ENCODE measurements at regions not wholly inside any gene's neighbourhood (a gene's known extent, or its start where the extent isn't known, plus 50 kb on each side); places are given as distances from the start of the nearest gene placed in this dataset.

DNA sequence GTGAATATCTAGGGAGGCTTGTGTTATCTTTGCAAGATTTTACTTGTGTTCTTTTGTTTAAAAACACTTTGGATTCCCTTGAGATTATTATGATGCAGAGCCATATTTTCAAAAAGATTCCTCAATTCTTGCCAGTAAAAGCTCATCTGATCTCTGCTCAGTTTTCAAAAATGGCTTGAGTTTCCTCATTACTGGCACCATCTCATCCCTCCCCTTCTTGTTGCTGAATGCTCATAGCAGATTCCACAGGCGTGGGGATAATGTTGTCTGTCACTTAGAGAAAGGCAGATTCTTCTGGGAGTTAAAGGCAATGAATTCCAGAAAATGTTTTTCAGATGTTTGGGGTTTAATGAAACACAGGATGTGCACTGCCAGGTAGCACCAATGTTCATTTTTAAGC is 170.4 kb upstream of the TANK start:
- Mint-ChIP-seq H3K4me3 (no peak overlapping the region), H3K27me3 (peaks cover 0 to 1% of the 10 kb centered on the region in 2 donors), H3K4me1 (peaks cover 8 to 10% (median 9%) of the 10 kb centered on the region in 4 donors), H3K9me3 (peaks cover 0 to 6% (median 1%) of the 10 kb centered on the region in 8 donors), H3K27ac (no peak overlapping the region), H3K36me3 (no peaks in the 10 kb centered on the region)
- Histone ChIP-seq H3K36me3 (ENCODE audit: insufficient read depth, low read length) (no peaks in the 10 kb centered on the region), H3K4me1 (ENCODE audit: insufficient read depth, low read length) (peaks cover 5% of the 10 kb centered on the region), H3K27me3 (ENCODE audit: insufficient read depth, low read length) (no peaks in the 10 kb centered on the region), H3K4me3 (ENCODE audit: low read length in 2 of 2) (no peak overlapping the region), H3K27ac (ENCODE audit: low read depth, low read length) (no peak overlapping the region), H3K9me3 (ENCODE audit: control insufficient read depth in 1 of 2, low read length in 2 of 2) (no peaks in the 10 kb centered on the region)
- ChIA-PET CTCF (ENCODE audit: partially characterized antibody) (interaction anchor here (0.7 to 9.7 kb wide), 2 partner anchors 665 to 738 kb away, joined by 3 to 182 read pairs; no protein-coding TSS in a partner anchor), POLR2A (ENCODE audit: partially characterized antibody) (no interaction called here)
- intact Hi-C loops (cut with micrococcal nuclease) = loop anchor here (5.0 kb wide), 1 partner anchor 717 kb away; no protein-coding TSS in a partner anchor
- DNase-seq = no peak

DNA sequence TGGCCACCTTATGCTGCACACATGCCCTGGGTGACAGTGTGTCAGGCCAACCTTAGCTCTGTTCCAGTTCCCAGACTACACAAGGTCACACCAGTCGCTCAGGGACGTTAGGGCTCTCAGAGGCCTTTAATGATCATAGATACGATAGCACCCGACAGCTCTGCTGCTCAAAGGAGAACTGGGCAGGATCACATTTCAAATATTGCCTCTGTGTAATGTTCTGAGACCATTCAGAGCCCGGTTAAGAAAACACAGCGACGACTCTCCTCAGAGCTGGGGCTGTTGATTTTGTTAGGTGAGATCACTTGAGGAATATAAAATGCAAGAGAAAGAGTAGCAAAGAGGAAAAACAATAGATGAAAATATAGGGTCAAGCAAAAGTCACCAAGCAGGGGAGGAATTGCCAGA is 166.6 kb upstream of the TANK start:
- no peaks in the 10 kb centered on the region for H3K36me3 ChIP-seq (ENCODE audit: insufficient read depth, low read length)
- Mint-ChIP-seq H3K36me3 (no peaks in the 10 kb centered on the region), H3K27ac (peak overlapping the region in 4 of 7 donors; percentile 4 to 45 (median 39)), H3K4me1 (peaks cover 8 to 10% (median 9%) of the 10 kb centered on the region in 4 donors), H3K9me3 (no peaks in the 10 kb centered on the region), H3K27me3 (peaks cover 0 to 1% of the 10 kb centered on the region in 2 donors), H3K4me3 (peak overlapping the region in 3 of 8 donors; percentile 6 to 72 (median 11))
- ChIA-PET CTCF (ENCODE audit: partially characterized antibody) (interaction anchor here (0.8 to 9.7 kb wide), 28 partner anchors 8 to 884 kb away, joined by 3 to 182 read pairs (median 7); no protein-coding TSS in a partner anchor), POLR2A (ENCODE audit: partially characterized antibody) (interaction anchor here (1.0 to 1.7 kb wide), 2 partner anchors 670 to 742 kb away, joined by 4 read pairs; no protein-coding TSS in a partner anchor)
- no peak for DNase-seq
- H3K4me1 ChIP-seq (ENCODE audit: insufficient read depth, low read length) = peaks cover 5% of the 10 kb centered on the region
- H3K4me3 ChIP-seq (ENCODE audit: low read length in 2 of 2) = no peak overlapping the region
- H3K27me3 ChIP-seq (ENCODE audit: insufficient read depth, low read length) = no peaks in the 10 kb centered on the region
- intact Hi-C loops (cut with micrococcal nuclease) = loop anchor here (1.0 to 5.0 kb wide), 7 partner anchors 280 to 883 kb away; no protein-coding TSS in a partner anchor
- H3K27ac ChIP-seq (ENCODE audit: low read depth, low read length) = no peak overlapping the region
- no peaks in the 10 kb centered on the region for H3K9me3 ChIP-seq (ENCODE audit: control insufficient read depth in 1 of 2, low read length in 2 of 2)

DNA sequence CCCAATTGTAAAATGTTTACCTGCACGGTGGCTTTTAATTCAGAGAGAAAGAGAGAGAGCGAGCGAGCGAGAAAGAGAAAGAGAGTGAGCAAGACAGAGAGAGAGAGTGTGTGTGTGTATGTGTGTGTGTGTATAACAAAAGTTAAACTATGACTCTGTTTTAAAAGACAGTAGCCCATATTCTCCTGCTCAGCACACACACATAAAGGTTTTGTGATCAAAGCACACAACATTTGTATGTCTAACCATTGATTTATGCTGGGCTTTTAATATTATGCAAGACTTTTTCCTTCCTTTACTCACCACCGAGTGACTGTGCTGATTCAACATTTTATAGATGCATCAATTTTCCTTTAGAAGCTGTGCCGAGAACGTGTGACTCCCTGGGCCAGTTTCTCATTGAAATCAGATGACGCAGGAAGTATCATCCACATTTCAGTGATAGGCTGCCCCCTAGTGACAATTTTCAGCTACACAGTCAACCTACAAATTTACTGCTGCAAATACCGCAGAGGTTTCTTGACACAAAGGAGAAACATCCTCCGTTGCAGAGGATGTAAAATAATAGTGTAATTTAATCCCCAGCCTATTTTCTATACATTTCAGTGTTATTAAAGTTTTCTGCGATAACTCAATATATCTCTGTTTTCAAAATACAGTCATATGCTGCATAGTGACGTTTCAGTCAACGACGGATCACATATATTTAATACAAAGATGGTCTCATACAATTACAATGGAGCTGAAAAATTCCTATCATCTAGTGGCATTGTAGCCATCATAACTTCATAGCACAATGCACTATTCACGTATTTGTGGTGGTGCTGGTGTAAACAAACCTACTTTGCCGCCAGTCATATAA is 165.9 kb upstream of the TANK start:
- H3K4me1 ChIP-seq (ENCODE audit: insufficient read depth, low read length) = peaks cover 5% of the 10 kb centered on the region
- ChIA-PET CTCF (ENCODE audit: partially characterized antibody) (interaction anchor here (0.8 to 9.7 kb wide), 34 partner anchors 9 to 1076 kb away, joined by 3 to 182 read pairs (median 6); no protein-coding TSS in a partner anchor), POLR2A (ENCODE audit: partially characterized antibody) (interaction anchor here (0.6 to 1.7 kb wide), 3 partner anchors 671 to 763 kb away, joined by 3 to 4 read pairs (median 4); no protein-coding TSS in a partner anchor)
- no peak overlapping the region for H3K4me3 ChIP-seq (ENCODE audit: low read length in 2 of 2)
- Mint-ChIP-seq H3K36me3 (no peaks in the 10 kb centered on the region), H3K27ac (peak overlapping the region in 4 of 7 donors; percentile 1 to 78 (median 64)), H3K27me3 (no peaks in the 10 kb centered on the region), H3K4me1 (peaks cover 8 to 10% (median 9%) of the 10 kb centered on the region in 4 donors), H3K9me3 (no peaks in the 10 kb centered on the region), H3K4me3 (peak overlapping the region in 7 of 8 donors; percentile 19 to 72 (median 64))
- no peaks in the 10 kb centered on the region for H3K9me3 ChIP-seq (ENCODE audit: control insufficient read depth in 1 of 2, low read length in 2 of 2)
- no peak overlapping the region for H3K27ac ChIP-seq (ENCODE audit: low read depth, low read length)
- peak; percentile 77 to 81 (median 80) for DNase-seq
- H3K36me3 ChIP-seq (ENCODE audit: insufficient read depth, low read length) = no peaks in the 10 kb centered on the region
- intact Hi-C loops (cut with micrococcal nuclease) = loop anchor here (1.0 to 5.0 kb wide), 7 partner anchors 279 to 884 kb away; no protein-coding TSS in a partner anchor
- no peaks in the 10 kb centered on the region for H3K27me3 ChIP-seq (ENCODE audit: insufficient read depth, low read length)

DNA sequence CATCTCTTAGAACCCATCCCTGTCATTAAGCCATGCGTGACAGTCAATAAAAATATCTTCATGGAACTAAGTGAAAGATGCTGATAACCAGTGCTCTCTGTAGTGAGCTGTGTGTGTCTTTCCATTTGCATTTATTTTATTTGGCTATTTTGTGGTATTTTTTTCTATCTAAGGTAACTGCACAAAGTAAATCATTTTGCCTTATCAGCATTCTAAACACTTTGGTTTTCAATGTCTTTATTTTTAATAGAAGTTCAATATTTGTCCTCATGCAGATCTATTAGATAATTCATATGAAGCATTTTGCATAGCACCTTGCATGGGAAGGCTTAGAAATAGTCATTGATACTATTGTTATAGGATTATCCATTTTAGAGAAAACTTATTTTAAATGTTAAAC is 163.6 kb upstream of the TANK start:
- ChIA-PET POLR2A (ENCODE audit: partially characterized antibody) (no interaction called here), CTCF (ENCODE audit: partially characterized antibody) (interaction anchor here (1.1 to 9.7 kb wide), 6 partner anchors 8 to 788 kb away, joined by 3 to 182 read pairs (median 14); no protein-coding TSS in a partner anchor)
- no peak overlapping the region for H3K27ac ChIP-seq (ENCODE audit: low read depth, low read length)
- no peak overlapping the region for H3K4me3 Mint-ChIP-seq
- H3K27me3 ChIP-seq (ENCODE audit: insufficient read depth, low read length) = no peaks in the 10 kb centered on the region
- no peaks in the 10 kb centered on the region for H3K9me3 ChIP-seq (ENCODE audit: control insufficient read depth in 1 of 2, low read length in 2 of 2)
- H3K27me3 Mint-ChIP-seq = peaks cover 0 to 1% of the 10 kb centered on the region in 2 donors
- no peak for DNase-seq
- no peak overlapping the region for H3K4me3 ChIP-seq (ENCODE audit: low read length in 2 of 2)
- H3K4me1 ChIP-seq (ENCODE audit: insufficient read depth, low read length) = peaks cover 5% of the 10 kb centered on the region
- intact Hi-C loops (cut with micrococcal nuclease) = no loop called here
- H3K36me3 Mint-ChIP-seq = no peaks in the 10 kb centered on the region
- peaks cover 8 to 10% (median 9%) of the 10 kb centered on the region in 4 donors for H3K4me1 Mint-ChIP-seq
- peak overlapping the region in 1 of 7 donors; percentile 29 for H3K27ac Mint-ChIP-seq
- H3K36me3 ChIP-seq (ENCODE audit: insufficient read depth, low read length) = no peaks in the 10 kb centered on the region
- H3K9me3 Mint-ChIP-seq = no peaks in the 10 kb centered on the region

DNA sequence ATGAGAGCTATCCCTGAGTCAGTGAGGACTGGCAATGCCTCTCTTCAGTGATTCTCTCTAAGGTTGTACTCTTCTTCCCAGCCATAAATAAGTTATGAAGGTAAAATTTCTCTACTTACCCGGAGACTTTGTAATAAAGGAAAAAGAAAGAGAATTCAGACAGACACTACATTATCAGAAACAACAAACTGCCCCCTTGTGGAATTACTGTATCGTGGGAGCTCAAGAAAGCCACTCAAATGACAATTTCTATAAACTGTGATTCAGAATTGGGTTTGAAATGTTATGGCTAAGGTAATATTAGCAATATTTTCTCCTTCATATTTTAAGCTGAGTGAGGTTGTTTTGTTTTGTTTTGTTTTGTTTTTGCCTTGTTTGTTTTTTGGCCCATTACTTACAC is 155.8 kb upstream of the TANK start:
- no peak overlapping the region for H3K4me3 ChIP-seq (ENCODE audit: low read length in 2 of 2)
- peaks cover 6 to 19% of the 10 kb centered on the region in 2 donors for H3K27me3 Mint-ChIP-seq
- no peak overlapping the region for H3K4me3 Mint-ChIP-seq
- no peaks in the 10 kb centered on the region for H3K9me3 ChIP-seq (ENCODE audit: control insufficient read depth in 1 of 2, low read length in 2 of 2)
- H3K9me3 Mint-ChIP-seq = peaks cover 0 to 10% (median 1%) of the 10 kb centered on the region in 8 donors
- intact Hi-C loops (cut with micrococcal nuclease) = no loop called here
- no peaks in the 10 kb centered on the region for H3K27me3 ChIP-seq (ENCODE audit: insufficient read depth, low read length)
- no peak for DNase-seq
- H3K27ac Mint-ChIP-seq = no peak overlapping the region
- no peaks in the 10 kb centered on the region for H3K36me3 Mint-ChIP-seq
- POLR2A ChIA-PET (ENCODE audit: partially characterized antibody) = no interaction called here
- H3K4me1 Mint-ChIP-seq = no peaks in the 10 kb centered on the region
- H3K36me3 ChIP-seq (ENCODE audit: insufficient read depth, low read length) = no peaks in the 10 kb centered on the region
- CTCF ChIA-PET (ENCODE audit: partially characterized antibody) = interaction anchor here (0.6 to 1.8 kb wide), 5 partner anchors 8 to 1473 kb away, joined by 3 to 10 read pairs (median 6); no protein-coding TSS in a partner anchor
- no peak overlapping the region for H3K27ac ChIP-seq (ENCODE audit: low read depth, low read length)
- no peaks in the 10 kb centered on the region for H3K4me1 ChIP-seq (ENCODE audit: insufficient read depth, low read length)

DNA sequence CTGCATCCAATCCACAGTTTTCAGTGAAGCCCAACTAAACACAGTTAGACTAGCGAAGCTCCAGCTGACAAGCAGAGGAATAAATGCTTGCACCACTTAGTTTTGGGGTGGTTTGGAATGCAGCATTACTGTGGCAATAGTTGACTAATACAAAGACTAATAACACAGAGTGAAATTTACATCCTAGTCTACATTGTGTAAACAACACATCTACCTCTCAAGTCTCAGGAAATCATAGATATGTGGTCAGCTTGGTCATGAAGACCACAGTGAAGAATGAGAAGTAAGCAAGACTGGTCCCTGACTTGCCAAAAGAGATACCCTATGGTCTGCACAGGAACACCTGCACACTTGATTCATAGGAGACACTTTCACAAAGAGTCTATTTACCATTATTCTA is 155.1 kb upstream of the TANK start:
- no peak overlapping the region for H3K27ac Mint-ChIP-seq

DNA sequence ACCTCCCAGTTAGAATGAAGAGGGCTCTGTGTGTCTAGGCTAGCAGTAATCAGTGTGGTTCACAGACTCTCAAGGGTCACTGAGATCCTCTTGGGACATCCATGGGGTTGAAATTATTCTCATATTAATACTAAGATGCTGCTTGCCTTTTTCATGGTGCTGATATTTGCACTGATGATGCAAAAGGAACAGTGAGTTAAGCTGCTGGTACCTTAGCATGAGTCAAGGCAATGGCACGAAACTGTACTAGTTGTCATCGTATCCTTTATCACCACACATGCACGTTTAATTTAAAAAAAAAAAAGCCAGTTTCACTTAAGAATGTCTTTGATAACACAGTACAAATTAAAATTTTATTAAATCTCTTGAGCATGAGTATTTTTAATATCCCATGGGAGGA is 151.9 kb upstream of the TANK start:
- H3K27me3 Mint-ChIP-seq = peaks cover 17 to 32% of the 10 kb centered on the region in 2 donors
- ChIA-PET POLR2A (ENCODE audit: partially characterized antibody) (no interaction called here), CTCF (ENCODE audit: partially characterized antibody) (interaction anchor here (3.1 kb wide), 1 partner anchor 14 kb away, joined by 12 read pairs; no protein-coding TSS in a partner anchor)
- intact Hi-C loops (cut with micrococcal nuclease) = no loop called here
- H3K4me3 Mint-ChIP-seq = no peak overlapping the region
- H3K27me3 ChIP-seq (ENCODE audit: insufficient read depth, low read length) = no peaks in the 10 kb centered on the region
- no peak overlapping the region for H3K27ac Mint-ChIP-seq
- H3K4me1 Mint-ChIP-seq = no peaks in the 10 kb centered on the region
- H3K36me3 ChIP-seq (ENCODE audit: insufficient read depth, low read length) = no peaks in the 10 kb centered on the region
- H3K9me3 Mint-ChIP-seq = peaks cover 0 to 12% (median 2%) of the 10 kb centered on the region in 8 donors
- H3K36me3 Mint-ChIP-seq = no peaks in the 10 kb centered on the region
- no peak overlapping the region for H3K4me3 ChIP-seq (ENCODE audit: low read length in 2 of 2)
- no peaks in the 10 kb centered on the region for H3K4me1 ChIP-seq (ENCODE audit: insufficient read depth, low read length)
- H3K9me3 ChIP-seq (ENCODE audit: control insufficient read depth in 1 of 2, low read length in 2 of 2) = no peaks in the 10 kb centered on the region
- H3K27ac ChIP-seq (ENCODE audit: low read depth, low read length) = no peak overlapping the region
- DNase-seq = no peak

More for the DNA sequence above, 155.1 kb upstream of the TANK start:
- Histone ChIP-seq H3K4me1 (ENCODE audit: insufficient read depth, low read length) (no peaks in the 10 kb centered on the region), H3K36me3 (ENCODE audit: insufficient read depth, low read length) (no peaks in the 10 kb centered on the region), H3K27ac (ENCODE audit: low read depth, low read length) (no peak overlapping the region), H3K9me3 (ENCODE audit: control insufficient read depth in 1 of 2, low read length in 2 of 2) (no peaks in the 10 kb centered on the region), H3K4me3 (ENCODE audit: low read length in 2 of 2) (no peak overlapping the region), H3K27me3 (ENCODE audit: insufficient read depth, low read length) (no peaks in the 10 kb centered on the region)
- H3K9me3 Mint-ChIP-seq = peaks cover 0 to 10% (median 1%) of the 10 kb centered on the region in 8 donors
- intact Hi-C loops (cut with micrococcal nuclease) = no loop called here
- CTCF ChIA-PET (ENCODE audit: partially characterized antibody) = interaction anchor here (1.3 to 3.1 kb wide), 5 partner anchors 9 to 754 kb away, joined by 6 to 12 read pairs (median 10); no protein-coding TSS in a partner anchor
- H3K27me3 Mint-ChIP-seq = peaks cover 10 to 19% of the 10 kb centered on the region in 2 donors
- no peaks in the 10 kb centered on the region for H3K36me3 Mint-ChIP-seq
- no peak overlapping the region for H3K4me3 Mint-ChIP-seq
- DNase-seq = no peak
- H3K4me1 Mint-ChIP-seq = no peaks in the 10 kb centered on the region
- POLR2A ChIA-PET (ENCODE audit: partially characterized antibody) = no interaction called here

Data from CD4-positive, alpha-beta memory T cell (primary cell).